Effector memory CD8-positive, alpha-beta T cell (primary cell): ENCODE measurements at regions not wholly inside any gene's neighbourhood (a gene's known extent, or its start where the extent isn't known, plus 50 kb on each side); places are given as distances from the start of the nearest gene placed in this dataset.

ENCODE experiments used
- ATAC-seq: fragments of 150-1000 bp; cut with Tn5 transposase; replicated peaks from 2 replicates; pipeline ENCODE4 v1.10.0; 2021; ENCODE audit warnings: mild to moderate bottlenecking, moderate library complexity
- DNase-seq, 3 experiments: peaks; one replicate each; pipeline ENCODE4 v3.0.0; 2021
- H3K27ac Mint-ChIP-seq, 2 donors: one replicate each; pipeline ENCODE4 v1.8.0; 2022; ENCODE audit warnings: mild to moderate bottlenecking in 2 of 2, mixed read lengths in 2 of 2, moderate library complexity in 2 of 2
- H3K27me3 Mint-ChIP-seq, 2 donors: one replicate each; pipeline ENCODE4 v1.8.0; 2022; ENCODE audit warnings: mixed read lengths in 2 of 2
- H3K36me3 Mint-ChIP-seq: one replicate; pipeline ENCODE4 v1.8.0; 2022; ENCODE audit warnings: mild to moderate bottlenecking, moderate library complexity, mixed read lengths; ENCODE audit not compliant: insufficient read depth
- H3K4me1 Mint-ChIP-seq, 2 donors: one replicate each; pipeline ENCODE4 v1.8.0; 2022; ENCODE audit warnings: low read depth in 2 of 2, mixed read lengths in 2 of 2
- H3K4me3 Mint-ChIP-seq, 2 donors: one replicate each; pipeline ENCODE4 v1.8.0; 2022; ENCODE audit warnings: mild to moderate bottlenecking in 2 of 2, mixed read lengths in 2 of 2, moderate library complexity in 2 of 2
- H3K9me3 Mint-ChIP-seq, 2 donors: one replicate each; pipeline ENCODE4 v1.8.0; 2022; ENCODE audit warnings: mixed read lengths in 2 of 2

- no peak overlapping the region for H3K27ac Mint-ChIP-seq
- no peak for ATAC-seq
- H3K27me3 Mint-ChIP-seq = no peaks in the 10 kb centered on the region
- H3K36me3 Mint-ChIP-seq = no peaks in the 10 kb centered on the region
- no peaks in the 10 kb centered on the region for H3K4me1 Mint-ChIP-seq
- no peak overlapping the region for H3K4me3 Mint-ChIP-seq
- no peak for DNase-seq
- peaks cover 10 to 18% of the 10 kb centered on the region in 2 donors for H3K9me3 Mint-ChIP-seq
Measured at GRCh38 chr2:139230881-139231280, 450.7 kb upstream of the NXPH2 start.

GRCh38 chr2:139228276-139228675 lies 448.1 kb upstream of the NXPH2 start:
- Mint-ChIP-seq H3K9me3 (peaks cover 7 to 12% of the 10 kb centered on the region in 2 donors), H3K4me3 (no peak overlapping the region), H3K4me1 (no peaks in the 10 kb centered on the region), H3K36me3 (no peaks in the 10 kb centered on the region), H3K27ac (no peak overlapping the region), H3K27me3 (no peaks in the 10 kb centered on the region)
- DNase-seq = no peak
- no peak for ATAC-seq

- no peak for ATAC-seq
- Mint-ChIP-seq H3K9me3 (peaks cover 7 to 19% of the 10 kb centered on the region in 2 donors), H3K27ac (no peak overlapping the region), H3K27me3 (no peaks in the 10 kb centered on the region), H3K4me1 (no peaks in the 10 kb centered on the region), H3K4me3 (no peak overlapping the region), H3K36me3 (no peaks in the 10 kb centered on the region)
- DNase-seq = no peak
Measured at GRCh38 chr2:139225961-139226360, 445.8 kb upstream of the NXPH2 start.

- DNase-seq (no peak), ATAC-seq (no peak)
- H3K27ac Mint-ChIP-seq = no peak overlapping the region
- H3K4me1 Mint-ChIP-seq = no peaks in the 10 kb centered on the region
- H3K4me3 Mint-ChIP-seq = no peak overlapping the region
- no peaks in the 10 kb centered on the region for H3K27me3 Mint-ChIP-seq
- peaks cover 15 to 41% of the 10 kb centered on the region in 2 donors for H3K9me3 Mint-ChIP-seq
- peaks cover 3% of the 10 kb centered on the region for H3K36me3 Mint-ChIP-seq
Measured at GRCh38 chr2:139218181-139218580, 438.0 kb upstream of the NXPH2 start.

- Mint-ChIP-seq H3K4me3 (no peak overlapping the region), H3K9me3 (peaks cover 15 to 36% of the 10 kb centered on the region in 2 donors), H3K27ac (no peak overlapping the region), H3K36me3 (peaks cover 3% of the 10 kb centered on the region), H3K27me3 (no peaks in the 10 kb centered on the region), H3K4me1 (no peaks in the 10 kb centered on the region)
- ATAC-seq (no peak), DNase-seq (no peak)
Measured at GRCh38 chr2:139217641-139218040, 437.5 kb upstream of the NXPH2 start.

GRCh38 chr2:139216435-139216834 lies 436.2 kb upstream of the NXPH2 start:
- ATAC-seq = no peak

GRCh38 chr2:139214801-139215200 lies 434.6 kb upstream of the NXPH2 start:
- Mint-ChIP-seq H3K4me1 (no peaks in the 10 kb centered on the region), H3K4me3 (no peak overlapping the region), H3K27me3 (no peaks in the 10 kb centered on the region), H3K9me3 (peaks cover 17 to 35% of the 10 kb centered on the region in 2 donors), H3K36me3 (peaks cover 3% of the 10 kb centered on the region), H3K27ac (no peak overlapping the region)
- no peak for DNase-seq
- ATAC-seq = no peak

More at GRCh38 chr2:139216435-139216834, 436.2 kb upstream of the NXPH2 start:
- Mint-ChIP-seq H3K9me3 (peaks cover 17 to 35% of the 10 kb centered on the region in 2 donors), H3K4me1 (no peaks in the 10 kb centered on the region), H3K36me3 (peaks cover 3% of the 10 kb centered on the region), H3K4me3 (no peak overlapping the region), H3K27ac (no peak overlapping the region), H3K27me3 (no peaks in the 10 kb centered on the region)
- DNase-seq = no peak

- Mint-ChIP-seq H3K27ac (no peak overlapping the region), H3K36me3 (no peaks in the 10 kb centered on the region), H3K4me1 (no peaks in the 10 kb centered on the region), H3K9me3 (peaks cover 9% of the 10 kb centered on the region in 2 donors), H3K27me3 (no peaks in the 10 kb centered on the region), H3K4me3 (no peak overlapping the region)
- DNase-seq = no peak
- no peak for ATAC-seq
Measured at GRCh38 chr2:139209586-139209985, 429.4 kb upstream of the NXPH2 start.

- Mint-ChIP-seq H3K4me3 (no peak overlapping the region), H3K36me3 (peaks cover 3% of the 10 kb centered on the region), H3K27ac (no peak overlapping the region), H3K9me3 (peaks cover 13% of the 10 kb centered on the region in 2 donors), H3K4me1 (no peaks in the 10 kb centered on the region), H3K27me3 (no peaks in the 10 kb centered on the region)
- ATAC-seq = no peak
- DNase-seq = no peak
Measured at GRCh38 chr2:139201516-139201915, 421.3 kb upstream of the NXPH2 start.

GRCh38 chr2:139196754-139197153 lies 416.6 kb upstream of the NXPH2 start:
- DNase-seq (no peak), ATAC-seq (no peak)
- peaks cover 3% of the 10 kb centered on the region for H3K36me3 Mint-ChIP-seq
- H3K27ac Mint-ChIP-seq = no peak overlapping the region
- H3K27me3 Mint-ChIP-seq = no peaks in the 10 kb centered on the region
- no peaks in the 10 kb centered on the region for H3K4me1 Mint-ChIP-seq
- peaks cover 11 to 15% of the 10 kb centered on the region in 2 donors for H3K9me3 Mint-ChIP-seq
- no peak overlapping the region for H3K4me3 Mint-ChIP-seq

- peaks cover 3% of the 10 kb centered on the region for H3K36me3 Mint-ChIP-seq
- DNase-seq (no peak), ATAC-seq (no peak)
- no peaks in the 10 kb centered on the region for H3K27me3 Mint-ChIP-seq
- H3K9me3 Mint-ChIP-seq = peaks cover 6 to 10% of the 10 kb centered on the region in 2 donors
- H3K4me3 Mint-ChIP-seq = no peak overlapping the region
- H3K27ac Mint-ChIP-seq = no peak overlapping the region
- no peaks in the 10 kb centered on the region for H3K4me1 Mint-ChIP-seq
Measured at GRCh38 chr2:139194546-139194945, 414.4 kb upstream of the NXPH2 start.

GRCh38 chr2:139177041-139177440 lies 396.9 kb upstream of the NXPH2 start:
- DNase-seq (no peak), ATAC-seq (no peak)
- Mint-ChIP-seq H3K9me3 (peaks cover 16 to 27% of the 10 kb centered on the region in 2 donors), H3K4me1 (no peaks in the 10 kb centered on the region), H3K27ac (no peak overlapping the region), H3K36me3 (peaks cover 4% of the 10 kb centered on the region), H3K27me3 (no peaks in the 10 kb centered on the region), H3K4me3 (no peak overlapping the region)

GRCh38 chr2:139175510-139175909 lies 395.3 kb upstream of the NXPH2 start:
- Mint-ChIP-seq H3K27me3 (no peaks in the 10 kb centered on the region), H3K4me1 (no peaks in the 10 kb centered on the region), H3K4me3 (no peak overlapping the region), H3K27ac (no peak overlapping the region), H3K36me3 (no peaks in the 10 kb centered on the region), H3K9me3 (peaks cover 12 to 19% of the 10 kb centered on the region in 2 donors)
- no peak for DNase-seq
- ATAC-seq = no peak

- DNase-seq = no peak
- H3K27me3 Mint-ChIP-seq = no peaks in the 10 kb centered on the region
- H3K4me3 Mint-ChIP-seq = no peak overlapping the region
- no peaks in the 10 kb centered on the region for H3K4me1 Mint-ChIP-seq
- H3K36me3 Mint-ChIP-seq = no peaks in the 10 kb centered on the region
- H3K27ac Mint-ChIP-seq = no peak overlapping the region
- no peak for ATAC-seq
- peaks cover 12 to 13% of the 10 kb centered on the region in 2 donors for H3K9me3 Mint-ChIP-seq
Measured at GRCh38 chr2:139170406-139170805, 390.2 kb upstream of the NXPH2 start.

GRCh38 chr2:139165601-139166000 lies 385.4 kb upstream of the NXPH2 start:
- ATAC-seq (no peak), DNase-seq (no peak)
- Mint-ChIP-seq H3K36me3 (no peaks in the 10 kb centered on the region), H3K27me3 (no peaks in the 10 kb centered on the region), H3K9me3 (peaks cover 5 to 8% of the 10 kb centered on the region in 2 donors), H3K27ac (no peak overlapping the region), H3K4me1 (no peaks in the 10 kb centered on the region), H3K4me3 (no peak overlapping the region)
